ENCODE measurements at regions not wholly inside any gene's neighbourhood (a gene's known extent, or its start where the extent isn't known, plus 50 kb on each side); places are given as distances from the start of the nearest gene placed in this dataset.

- no peak for DNase-seq
Observed at GRCh38 chrX:39905946-39906345, 191.8 kb downstream of the BCOR start.

GRCh38 chrX:39907964-39908661, 189.6 kb downstream of the BCOR start:
- no peak for DNase-seq

- no peak for DNase-seq
Observed at GRCh38 chrX:39909996-39910395, 187.8 kb downstream of the BCOR start.

GRCh38 chrX:39910651-39911050, 187.1 kb downstream of the BCOR start:
- DNase-seq, result no peak

GRCh38 chrX:39911278-39911897, 186.4 kb downstream of the BCOR start:
- DNase-seq, result no peak

- no peak for DNase-seq
Observed at GRCh38 chrX:39912126-39912525, 185.6 kb downstream of the BCOR start.

- no peak for DNase-seq
Observed at GRCh38 chrX:39915081-39915480, 182.7 kb downstream of the BCOR start.

GRCh38 chrX:39915596-39915995, 182.2 kb downstream of the BCOR start:
- no peak for DNase-seq

- DNase-seq, result no peak
Observed at GRCh38 chrX:39921838-39922237, 175.9 kb downstream of the BCOR start.

GRCh38 chrX:39922488-39922887, 175.3 kb downstream of the BCOR start:
- no peak for DNase-seq

- DNase-seq, result no peak
Observed at GRCh38 chrX:39922926-39923325, 174.8 kb downstream of the BCOR start.

GRCh38 chrX:39927380-39927779, 170.4 kb downstream of the BCOR start:
- no peak for DNase-seq

GRCh38 chrX:39928704-39929378, 168.9 kb downstream of the BCOR start:
- DNase-seq, result no peak

GRCh38 chrX:39929379-39930025, 168.3 kb downstream of the BCOR start:
- DNase-seq, result no peak

- no peak for DNase-seq
Observed at GRCh38 chrX:39930786-39931528, 166.8 kb downstream of the BCOR start.

GRCh38 chrX:39931529-39932282, 166.1 kb downstream of the BCOR start:
- no peak for DNase-seq

GRCh38 chrX:39935411-39936064, 162.2 kb downstream of the BCOR start:
- DNase-seq, result no peak

GRCh38 chrX:39936886-39937770, 160.6 kb downstream of the BCOR start:
- DNase-seq, result no peak

GRCh38 chrX:39938466-39938865, 159.3 kb downstream of the BCOR start:
- no peak for DNase-seq

GRCh38 chrX:39939678-39940077, 158.1 kb downstream of the BCOR start:
- DNase-seq, result no peak
